AG04449 (cell line): ENCODE measurements at regions not wholly inside any gene's neighbourhood (a gene's known extent, or its start where the extent isn't known, plus 50 kb on each side); places are given as distances from the start of the nearest gene placed in this dataset.

Source experiments
- CTCF ChIA-PET: fragments of 350-600 bp; formaldehyde crosslinking; extraction: SDS; loops from one replicate; lab custom pipeline; 2021; ENCODE audit warnings: antibody characterized with exemption; lab: Yijun Ruan, JAX
- POLR2A ChIA-PET: fragments of 400-600, 350-600 bp; formaldehyde crosslinking; extraction: SDS; loops from one replicate; lab custom pipeline; 2020; ENCODE audit warnings: antibody characterized with exemption, inconsistent platforms; lab: Yijun Ruan, JAX
- DNase-seq: peaks from one replicate; pipeline ENCODE4 v3.0.0-alpha.2; 2010; ENCODE audit warnings: low read depth, low spot score
- H3K4me3 ChIP-seq: 2 replicates; pipeline ENCODE4 v1.5.1; 2011; ENCODE audit warnings: low read depth, mild to moderate bottlenecking, control low read depth, low read length
- CTCF ChIP-seq: IDR thresholded peaks from one replicate; pipeline ENCODE4 v1.5.1; 2011; ENCODE audit warnings: mild to moderate bottlenecking, moderate library complexity, low read length, control low read depth, inconsistent platforms; ENCODE audit not compliant: insufficient read depth; ENCODE audit errors: missing control alignments

GRCh38 chr13:33611121-33611805 is 206.7 kb upstream of the RFC3 start:
- ChIA-PET POLR2A (no interaction called here), CTCF (no interaction called here)
- no peak for DNase-seq
- no peak overlapping the region for H3K4me3 ChIP-seq
- TF ChIP-seq CTCF = no peak

GRCh38 chr13:33612641-33613638 is 205.0 kb upstream of the RFC3 start:
- ChIA-PET CTCF (interaction anchor here (1.2 kb wide), 1 partner anchor 8 kb away, joined by 3 read pairs; no protein-coding TSS in a partner anchor), POLR2A (no interaction called here)
- no peak for DNase-seq
- no peak overlapping the region for H3K4me3 ChIP-seq
- TF ChIP-seq CTCF = no peak

- no peak for TF ChIP-seq CTCF
- CTCF ChIA-PET = no interaction called here
- no peak overlapping the region for H3K4me3 ChIP-seq
- DNase-seq = no peak
- POLR2A ChIA-PET = no interaction called here
Measured at GRCh38 chr13:33615436-33615835, 202.5 kb upstream of the RFC3 start.

- H3K4me3 ChIP-seq = no peak overlapping the region
- no peak for DNase-seq
- no peak for TF ChIP-seq CTCF
- POLR2A ChIA-PET = no interaction called here
- CTCF ChIA-PET = no interaction called here
Measured at GRCh38 chr13:33616130-33616529, 201.8 kb upstream of the RFC3 start.

GRCh38 chr13:33617055-33617454 is 200.9 kb upstream of the RFC3 start:
- DNase-seq = no peak
- no peak for TF ChIP-seq CTCF
- ChIA-PET CTCF (no interaction called here), POLR2A (no interaction called here)
- H3K4me3 ChIP-seq = no peak overlapping the region

- no peak overlapping the region for H3K4me3 ChIP-seq
- TF ChIP-seq CTCF = no peak
- ChIA-PET POLR2A (no interaction called here), CTCF (no interaction called here)
- DNase-seq = no peak
Measured at GRCh38 chr13:33624253-33624652, 193.7 kb upstream of the RFC3 start.
